SK-N-MC (cell line): ENCODE measurements at regions not wholly inside any gene's neighbourhood (a gene's known extent, or its start where the extent isn't known, plus 50 kb on each side); places are given as distances from the start of the nearest gene placed in this dataset.

ENCODE experiments used
- FOXP2 ChIP-seq: optimal IDR thresholded peaks from 2 replicates; pipeline ENCODE3; 2011; ENCODE audit warnings: mild to moderate bottlenecking, moderate library complexity; ENCODE audit not compliant: insufficient read depth; ENCODE audit errors: extremely low read length, control extremely low read depth
- POLR2AphosphoS5 ChIP-seq: IDR thresholded peaks from 2 replicates; pipeline ENCODE4 v1.6.1; 2012; ENCODE audit warnings: mild to moderate bottlenecking, low read depth, low read length, borderline replicate concordance

DNA sequence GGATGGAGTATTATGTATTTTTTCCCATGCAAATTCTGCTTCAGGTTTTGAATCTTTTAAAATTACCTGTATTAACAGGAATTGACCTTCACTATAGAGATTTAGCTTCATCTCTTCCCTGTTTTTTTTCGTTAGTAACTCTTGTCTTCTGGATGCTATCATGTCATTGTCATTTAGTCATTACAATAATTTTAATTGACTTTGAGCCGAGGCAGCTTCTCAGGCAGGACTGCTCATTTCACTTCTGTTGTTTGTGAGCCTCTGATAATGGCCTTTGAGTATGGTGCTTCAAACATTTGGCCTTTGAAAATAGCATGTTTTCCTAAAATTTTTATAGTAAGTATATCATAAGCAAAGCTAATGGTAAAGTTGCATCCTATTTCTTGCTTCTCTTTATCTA, 375.1 kb upstream of the MMS22L start:
- TF ChIP-seq POLR2AphosphoS5 (no peak), FOXP2 (no peak)
